GM12878 (cell line): ENCODE measurements at regions not wholly inside any gene's neighbourhood (a gene's known extent, or its start where the extent isn't known, plus 50 kb on each side); places are given as distances from the start of the nearest gene placed in this dataset.

ENCODE experiments used
- ATAC-seq: fragments of 200-7000 bp; cut with Tn5 transposase; 3 replicates; pipeline ENCODE4 v1.9.1; 2020; ENCODE audit warnings: mild to moderate bottlenecking, moderate library complexity
- BruUV-seq: library from RNA; stranded (reverse); fragments of 400-500 nt; replicated peaks from 2 replicates; lab custom pipeline; 2021; lab: Mats Ljungman, UMichigan
- CTCF ChIA-PET: fragments of 300-600 bp; sonication (Branson Sonifier 250); formaldehyde crosslinking; extraction: SDS; loops from one replicate; lab custom pipeline; 2021; ENCODE audit warnings: inconsistent platforms; lab: Yijun Ruan, JAX
- POLR2A ChIA-PET: fragments of 350-600 bp; formaldehyde crosslinking; extraction: SDS; loops from one replicate; lab custom pipeline; 2021; ENCODE audit warnings: inconsistent platforms; lab: Charles Lee
- RAD21 ChIA-PET: fragments of 300-600 bp; sonication (Branson Sonifier 250); formaldehyde crosslinking; loops from one replicate; lab custom pipeline; 2023; ENCODE audit warnings: antibody characterized with exemption; ENCODE audit not compliant: unreplicated experiment; lab: Charles Lee
- SMC1A ChIA-PET: fragments of 300-600 bp; sonication (Branson Sonifier 250); formaldehyde crosslinking; loops from one replicate; lab custom pipeline; 2023; ENCODE audit not compliant: unreplicated experiment, uncharacterized antibody; lab: Charles Lee
- DNase-seq: peaks from one replicate; pipeline ENCODE4 v3.0.0-alpha.2; 2011; ENCODE audit warnings: low read depth, low spot score
- FAIRE-seq: peaks from 3 replicates; lab custom pipeline; 2011; peaks lifted over from hg19 to GRCh38; lab: Jason Lieb, UNC
- H2AFZ ChIP-seq: 2 replicates; pipeline ENCODE4 v1.6.0; 2011; ENCODE audit warnings: low read depth, low read length, control low read depth; ENCODE audit not compliant: control insufficient read depth
- H3K27ac ChIP-seq: 2 replicates; pipeline ENCODE4 v1.5.1; 2011; ENCODE audit warnings: control low read depth; ENCODE audit not compliant: control insufficient read depth, insufficient read depth
- H3K27me3 ChIP-seq, 2 experiments: replicated peaks in 1 of 2; 2 replicates each; pipeline versions ENCODE4 v1.6.0 to v1.6.1; 2011; ENCODE audit warnings: low read length in 1 of 2; ENCODE audit not compliant: control insufficient read depth in 2 of 2, insufficient read depth in 2 of 2
- H3K36me3 ChIP-seq, 2 experiments: 2 replicates each; pipeline ENCODE4 v1.5.1; 2011; ENCODE audit warnings: low read length in 1 of 2; ENCODE audit not compliant: control insufficient read depth in 2 of 2, insufficient read depth in 2 of 2
- H3K4me1 ChIP-seq: 2 replicates; pipeline ENCODE4 v1.6.1; 2011; ENCODE audit warnings: mild to moderate bottlenecking, low read length, moderate library complexity, mixed read lengths; ENCODE audit not compliant: control insufficient read depth, insufficient read depth
- H3K4me2 ChIP-seq: 2 replicates; pipeline ENCODE4 v1.6.0; 2011; ENCODE audit warnings: control low read depth; ENCODE audit not compliant: control insufficient read depth, insufficient read depth
- H3K4me3 ChIP-seq: fragments of 200-600 bp; sonication (generic); 2 replicates; pipeline ENCODE4 v1.5.1; 2016
- H3K79me2 ChIP-seq: 2 replicates; pipeline ENCODE4 v1.6.0; 2011; ENCODE audit warnings: low read length; ENCODE audit not compliant: control insufficient read depth, insufficient read depth
- H3K9ac ChIP-seq: 2 replicates; pipeline ENCODE4 v1.8.0; 2011; ENCODE audit warnings: low read length, control low read depth, mixed read lengths; ENCODE audit not compliant: control insufficient read depth, insufficient read depth
- H3K9me3 ChIP-seq: replicated peaks from 3 replicates; pipeline ENCODE4 v1.5.1; 2011; ENCODE audit warnings: mild to moderate bottlenecking, low read length; ENCODE audit not compliant: control insufficient read depth, insufficient read depth
- H4K20me1 ChIP-seq: 2 replicates; pipeline ENCODE4 v1.6.0; 2011; ENCODE audit not compliant: control insufficient read depth, insufficient read depth
- MTA2 ChIP-seq: fragments of 450-650 bp; IDR thresholded peaks from 2 replicates; pipeline ENCODE4 v1.6.1; 2016; ENCODE audit warnings: low read depth, mild to moderate bottlenecking, moderate library complexity
- POLR2AphosphoS2 ChIP-seq: IDR thresholded peaks from 2 replicates; pipeline ENCODE4 v1.6.1; 2011; ENCODE audit warnings: low read depth, mild to moderate bottlenecking, low read length, improper control_type of control experiment, moderate library complexity
- RFX5 ChIP-seq: IDR thresholded peaks from 2 replicates; pipeline ENCODE4 v1.6.1; 2011; ENCODE audit warnings: low read depth, low read length, improper control_type of control experiment
- SUPT20H ChIP-seq: IDR thresholded peaks from 2 replicates; pipeline ENCODE4 v1.6.1; 2011; ENCODE audit warnings: low read depth, mild to moderate bottlenecking, low read length, moderate library complexity, borderline replicate concordance; ENCODE audit not compliant: control insufficient read depth
- ZNF24 ChIP-seq: fragments of 450-650 bp; IDR thresholded peaks from 2 replicates; pipeline ENCODE4 v1.6.1; 2017; ENCODE audit warnings: antibody characterized with exemption, mild to moderate bottlenecking
- ZSCAN29 ChIP-seq: fragments of 450-650 bp; IDR thresholded peaks from 2 replicates; pipeline ENCODE4 v1.6.1; 2017; ENCODE audit warnings: mild to moderate bottlenecking, moderate library complexity
- WGBS: methylation state at CpG from one replicate; pipeline ENCODE4 v1.1.6; 2016; ENCODE audit warnings: low lambda C conversion rate; ENCODE audit not compliant: insufficient replicate concordance, insufficient coverage; ENCODE audit errors: missing lambda C conversion rate; 5-methylcytosine and 5-hydroxymethylcytosine counted together
- in situ Hi-C: fragments of 300-500 bp; cut with MboI; formaldehyde crosslinking; loops from 9 replicates; pipeline ENCODE4 v1.14.3; 2018; ENCODE audit warnings: mixed read lengths
- intact Hi-C: fragments of 100-400 bp; cut with micrococcal nuclease; formaldehyde crosslinking; loops from one replicate; pipeline ENCODE4 v1.14.2; 2022; ENCODE audit not compliant: unreplicated experiment
- TF ChIP-seq, protein P1 (sequence below), 3 experiments: IDR thresholded peaks in 2 of 3; conservative IDR thresholded peaks in 1 of 3; 2 replicates each; pipeline ENCODE4 v1.5.1; 2011; ENCODE audit warnings: low read depth in 3 of 3, low read length in 3 of 3, mild to moderate bottlenecking in 3 of 3, control low read depth in 2 of 3, moderate library complexity in 2 of 3, inconsistent platforms in 1 of 3, mixed read lengths in 1 of 3; ENCODE audit not compliant: control insufficient read depth in 2 of 3, insufficient read depth in 1 of 3; ENCODE audit errors: extremely low read depth in 1 of 3

DNA sequence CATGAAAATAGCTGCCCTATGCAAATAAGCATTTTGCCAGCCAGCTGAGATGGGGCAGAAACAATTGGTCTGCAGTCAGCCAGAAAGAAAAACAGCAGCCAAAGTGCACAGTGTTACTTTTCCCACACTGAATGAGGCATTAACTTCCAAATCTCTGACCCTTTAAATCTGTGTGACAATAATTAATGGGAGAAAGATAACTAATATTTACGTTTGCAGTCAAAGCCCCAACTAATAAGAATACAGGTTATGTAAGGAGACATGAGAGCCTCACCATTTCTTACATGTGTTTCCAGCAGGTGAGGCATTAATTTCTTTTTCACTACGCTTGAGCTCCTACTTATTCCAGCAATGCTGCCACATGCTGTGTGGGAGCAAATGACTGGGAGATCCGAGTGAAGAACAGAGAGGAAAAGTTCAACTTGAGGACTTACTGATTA, 339.0 kb downstream of the SATB2 start:
- TF ChIP-seq, protein P1, sequence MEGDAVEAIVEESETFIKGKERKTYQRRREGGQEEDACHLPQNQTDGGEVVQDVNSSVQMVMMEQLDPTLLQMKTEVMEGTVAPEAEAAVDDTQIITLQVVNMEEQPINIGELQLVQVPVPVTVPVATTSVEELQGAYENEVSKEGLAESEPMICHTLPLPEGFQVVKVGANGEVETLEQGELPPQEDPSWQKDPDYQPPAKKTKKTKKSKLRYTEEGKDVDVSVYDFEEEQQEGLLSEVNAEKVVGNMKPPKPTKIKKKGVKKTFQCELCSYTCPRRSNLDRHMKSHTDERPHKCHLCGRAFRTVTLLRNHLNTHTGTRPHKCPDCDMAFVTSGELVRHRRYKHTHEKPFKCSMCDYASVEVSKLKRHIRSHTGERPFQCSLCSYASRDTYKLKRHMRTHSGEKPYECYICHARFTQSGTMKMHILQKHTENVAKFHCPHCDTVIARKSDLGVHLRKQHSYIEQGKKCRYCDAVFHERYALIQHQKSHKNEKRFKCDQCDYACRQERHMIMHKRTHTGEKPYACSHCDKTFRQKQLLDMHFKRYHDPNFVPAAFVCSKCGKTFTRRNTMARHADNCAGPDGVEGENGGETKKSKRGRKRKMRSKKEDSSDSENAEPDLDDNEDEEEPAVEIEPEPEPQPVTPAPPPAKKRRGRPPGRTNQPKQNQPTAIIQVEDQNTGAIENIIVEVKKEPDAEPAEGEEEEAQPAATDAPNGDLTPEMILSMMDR (IDR thresholded peaks at IDR 0.05 in 2 of 3, conservative IDR thresholded peaks at IDR 0.05 in 1 of 3; ENCODE audit: control insufficient read depth in 2 of 3, extremely low read depth in 1 of 3, insufficient read depth in 1 of 3, low read depth in 3 of 3, low read length in 3 of 3) = no peak
- TF ChIP-seq MTA2 (no peak), ZSCAN29 (no peak), SUPT20H (no peak), POLR2AphosphoS2 (no peak), RFX5 (no peak), ZNF24 (no peak)
- TF ChIP-seq, all 136 proteins: peak for 0
- Histone ChIP-seq H2AFZ (no peak overlapping the region), H4K20me1 (no peaks in the 10 kb centered on the region), H3K27me3 (peaks cover 0 to 3% of the 10 kb centered on the region in 2 experiments; a peak in 1 of 4 replicates), H3K4me2 (no peak overlapping the region), H3K4me1 (no peaks in the 10 kb centered on the region), H3K9me3 (no peaks in the 10 kb centered on the region), H3K27ac (no peak overlapping the region), H3K36me3 (no peaks in the 10 kb centered on the region), H3K79me2 (no peaks in the 10 kb centered on the region), H3K9ac (no peak overlapping the region), H3K4me3 (no peak overlapping the region)
- DNase-seq = no peak
- intact Hi-C loops = no loop called here
- CTCF ChIA-PET = interaction anchor here (1.5 kb wide), 1 partner anchor 19 kb away, joined by 3 read pairs; no protein-coding TSS in a partner anchor
- POLR2A ChIA-PET = no interaction called here
- RAD21 ChIA-PET = no interaction called here
- SMC1A ChIA-PET = interaction anchor here (0.7 kb wide), 1 partner anchor 21 kb away, joined by 4 read pairs; no protein-coding TSS in a partner anchor
- no TSS peak for BruUV-seq
- no peak for ATAC-seq
- FAIRE-seq = no peak
- 18% methylated on average over 3 of the region's 3 CpGs for WGBS
- in situ Hi-C loops = no loop called here
